ENCODE measurements at regions not wholly inside any gene's neighbourhood (a gene's known extent, or its start where the extent isn't known, plus 50 kb on each side); places are given as distances from the start of the nearest gene placed in this dataset.

GRCh38 chrX:122940199-122940598 lies 243.9 kb upstream of the GRIA3 start:
- TF ChIP-seq MAX (IDR thresholded peaks at IDR 0.05) = no peak

GRCh38 chrX:122941806-122942205 lies 242.3 kb upstream of the GRIA3 start:
- no peak for TF ChIP-seq EGR1 (IDR thresholded peaks at IDR 0.05)

GRCh38 chrX:122943918-122944317 lies 240.2 kb upstream of the GRIA3 start:
- no peak for TF ChIP-seq USF1 (IDR thresholded peaks at IDR 0.05)
- TF ChIP-seq EGR1 (IDR thresholded peaks at IDR 0.05) = no peak
- TF ChIP-seq NFIC (IDR thresholded peaks at IDR 0.05) = no peak
- no peak for TF ChIP-seq EP300 (IDR thresholded peaks at IDR 0.05; ENCODE audit: borderline replicate concordance)
- no peak for TF ChIP-seq MAX (IDR thresholded peaks at IDR 0.05)
- TF ChIP-seq FOXM1 (IDR thresholded peaks at IDR 0.05; ENCODE audit: borderline replicate concordance, low read depth) = no peak
- TF ChIP-seq CREB1 (IDR thresholded peaks at IDR 0.05; ENCODE audit: low read depth) = no peak
- no peak for TF ChIP-seq YY1 (IDR thresholded peaks at IDR 0.05; ENCODE audit: low read depth)
- no peak for TF ChIP-seq REST (IDR thresholded peaks at IDR 0.05; ENCODE audit: low read depth)
- no peak for TF ChIP-seq TAF1 (IDR thresholded peaks at IDR 0.05; ENCODE audit: low read depth)
- no peak for TF ChIP-seq RAD21 (IDR thresholded peaks at IDR 0.05; ENCODE audit: low read depth)
- no peak for TF ChIP-seq CEBPB (IDR thresholded peaks at IDR 0.05)
- TF ChIP-seq TCF12 (IDR thresholded peaks at IDR 0.05; ENCODE audit: low read depth) = no peak
- TF ChIP-seq TEAD4 (IDR thresholded peaks at IDR 0.05) = no peak

GRCh38 chrX:122945328-122945727 lies 238.8 kb upstream of the GRIA3 start:
- no peak for TF ChIP-seq USF1 (IDR thresholded peaks at IDR 0.05)
- TF ChIP-seq FOXM1 (IDR thresholded peaks at IDR 0.05; ENCODE audit: borderline replicate concordance, low read depth) = no peak
- TF ChIP-seq MAX (IDR thresholded peaks at IDR 0.05) = no peak
- TF ChIP-seq CREB1 (IDR thresholded peaks at IDR 0.05; ENCODE audit: low read depth) = no peak
- no peak for TF ChIP-seq EGR1 (IDR thresholded peaks at IDR 0.05)
- TF ChIP-seq ZBTB7A (IDR thresholded peaks at IDR 0.05; ENCODE audit: low read depth) = no peak
- no peak for TF ChIP-seq RAD21 (IDR thresholded peaks at IDR 0.05; ENCODE audit: low read depth)
- TF ChIP-seq REST (IDR thresholded peaks at IDR 0.05; ENCODE audit: low read depth) = no peak
- no peak for TF ChIP-seq TAF1 (IDR thresholded peaks at IDR 0.05; ENCODE audit: low read depth)
- no peak for TF ChIP-seq TCF12 (IDR thresholded peaks at IDR 0.05; ENCODE audit: low read depth)
- no peak for TF ChIP-seq NFIC (IDR thresholded peaks at IDR 0.05)
- no peak for TF ChIP-seq EP300 (IDR thresholded peaks at IDR 0.05; ENCODE audit: borderline replicate concordance)
- TF ChIP-seq YY1 (IDR thresholded peaks at IDR 0.05; ENCODE audit: low read depth) = no peak
- no peak for TF ChIP-seq CEBPB (IDR thresholded peaks at IDR 0.05)
- TF ChIP-seq TEAD4 (IDR thresholded peaks at IDR 0.05) = no peak

- TF ChIP-seq MAX (IDR thresholded peaks at IDR 0.05) (no peak), USF1 (IDR thresholded peaks at IDR 0.05) (no peak), TCF12 (IDR thresholded peaks at IDR 0.05; ENCODE audit: low read depth) (no peak), EGR1 (IDR thresholded peaks at IDR 0.05) (no peak)
These were observed 211.5 kb upstream of the GRIA3 start for GRCh38 chrX:122972604-122973003.

GRCh38 chrX:122982521-122982920 lies 201.6 kb upstream of the GRIA3 start:
- TF ChIP-seq REST (IDR thresholded peaks at IDR 0.05; ENCODE audit: low read depth) (no peak), NFIC (IDR thresholded peaks at IDR 0.05) (no peak), TCF12 (IDR thresholded peaks at IDR 0.05; ENCODE audit: low read depth) (no peak), YY1 (IDR thresholded peaks at IDR 0.05; ENCODE audit: low read depth) (no peak), CEBPB (IDR thresholded peaks at IDR 0.05) (no peak), TEAD4 (IDR thresholded peaks at IDR 0.05) (no peak), EP300 (IDR thresholded peaks at IDR 0.05; ENCODE audit: borderline replicate concordance) (no peak), MAX (IDR thresholded peaks at IDR 0.05) (no peak), TAF1 (IDR thresholded peaks at IDR 0.05; ENCODE audit: low read depth) (no peak), FOXM1 (IDR thresholded peaks at IDR 0.05; ENCODE audit: borderline replicate concordance, low read depth) (no peak), RAD21 (IDR thresholded peaks at IDR 0.05; ENCODE audit: low read depth) (no peak), CREB1 (IDR thresholded peaks at IDR 0.05; ENCODE audit: low read depth) (no peak), EGR1 (IDR thresholded peaks at IDR 0.05) (no peak), ZBTB7A (IDR thresholded peaks at IDR 0.05; ENCODE audit: low read depth) (no peak), USF1 (IDR thresholded peaks at IDR 0.05) (no peak)
